ENCODE measurements at regions not wholly inside any gene's neighbourhood (a gene's known extent, or its start where the extent isn't known, plus 50 kb on each side); places are given as distances from the start of the nearest gene placed in this dataset.

DNA sequence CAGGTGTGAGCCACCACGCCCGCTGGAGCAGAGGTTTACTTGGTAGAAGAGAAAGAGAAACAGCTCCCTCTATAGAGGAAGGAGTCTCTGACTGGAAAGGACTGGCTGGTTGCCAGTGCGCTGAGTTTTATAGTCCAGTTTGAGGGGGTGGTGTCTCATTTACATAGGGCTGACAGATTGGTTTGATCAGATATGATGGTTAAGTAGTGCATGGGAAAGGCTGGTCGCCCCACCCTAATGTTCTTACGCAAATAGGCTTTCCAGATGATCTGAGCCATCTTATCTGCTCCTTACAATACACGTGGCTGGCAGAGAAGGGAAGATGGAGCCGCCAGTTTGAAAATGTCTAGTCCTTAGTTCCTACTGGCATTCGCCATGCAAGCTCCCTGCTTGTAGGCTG, 439.5 kb downstream of the NAF1 start:
- Mint-ChIP-seq H3K4me3 (no peak overlapping the region), H3K27me3 (no peaks in the 10 kb centered on the region), H3K27ac (no peak overlapping the region), H3K4me1 (no peaks in the 10 kb centered on the region), H3K36me3 (no peaks in the 10 kb centered on the region), H3K9me3 (ENCODE audit: low read depth) (peaks cover 2% of the 10 kb centered on the region)
- no peak for DNase-seq
- CTCF ChIA-PET, result no interaction called here
- ATAC-seq, result no peak

- Mint-ChIP-seq H3K27ac (no peak overlapping the region), H3K9me3 (ENCODE audit: low read depth) (peaks cover 7% of the 10 kb centered on the region), H3K4me1 (no peaks in the 10 kb centered on the region), H3K27me3 (no peaks in the 10 kb centered on the region), H3K36me3 (no peaks in the 10 kb centered on the region), H3K4me3 (no peak overlapping the region)
- no peak for DNase-seq
- ATAC-seq, result no peak
- CTCF ChIA-PET, result no interaction called here
Observed at GRCh38 chr4:162715401-162715800, 451.3 kb downstream of the NAF1 start.

- no peak for DNase-seq
- no peaks in the 10 kb centered on the region for H3K27me3 Mint-ChIP-seq
- CTCF ChIA-PET, result no interaction called here
- ATAC-seq, result no peak
- H3K36me3 Mint-ChIP-seq, result no peaks in the 10 kb centered on the region
- H3K27ac Mint-ChIP-seq, result no peak overlapping the region
- H3K4me1 Mint-ChIP-seq, result no peaks in the 10 kb centered on the region
- H3K9me3 Mint-ChIP-seq (ENCODE audit: low read depth), result peaks cover 13% of the 10 kb centered on the region
- no peak overlapping the region for H3K4me3 Mint-ChIP-seq
Observed at GRCh38 chr4:162707962-162708361, 458.7 kb downstream of the NAF1 start.

GRCh38 chr4:162706632-162707031, 460.1 kb downstream of the NAF1 start:
- no peaks in the 10 kb centered on the region for H3K4me1 Mint-ChIP-seq
- H3K36me3 Mint-ChIP-seq, result no peaks in the 10 kb centered on the region
- no peaks in the 10 kb centered on the region for H3K27me3 Mint-ChIP-seq
- CTCF ChIA-PET, result no interaction called here
- H3K4me3 Mint-ChIP-seq, result no peak overlapping the region
- H3K27ac Mint-ChIP-seq, result no peak overlapping the region
- peaks cover 6% of the 10 kb centered on the region for H3K9me3 Mint-ChIP-seq (ENCODE audit: low read depth)
- ATAC-seq (no peak), DNase-seq (no peak)

DNA sequence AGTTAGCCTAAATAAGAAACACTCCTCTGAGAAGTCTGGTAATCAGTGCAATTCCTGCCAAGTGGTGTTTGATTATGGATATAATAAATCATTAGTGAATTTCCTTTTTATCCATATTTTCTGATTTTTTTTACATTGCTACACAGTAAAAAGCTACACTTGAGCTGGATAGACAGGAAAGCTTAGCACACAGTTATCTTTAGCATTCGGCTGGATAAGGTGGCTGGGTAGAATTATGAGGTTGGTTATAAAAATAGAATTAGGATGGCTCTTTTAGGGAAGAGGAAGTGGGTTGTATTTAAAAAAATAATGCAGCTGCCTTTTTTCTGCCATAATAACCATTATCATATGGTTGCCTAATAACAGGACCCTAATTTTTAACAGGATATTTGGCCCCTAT, 460.6 kb downstream of the NAF1 start:
- Mint-ChIP-seq H3K4me3 (no peak overlapping the region), H3K27me3 (no peaks in the 10 kb centered on the region), H3K9me3 (ENCODE audit: low read depth) (peaks cover 5% of the 10 kb centered on the region), H3K4me1 (no peaks in the 10 kb centered on the region), H3K27ac (no peak overlapping the region), H3K36me3 (no peaks in the 10 kb centered on the region)
- CTCF ChIA-PET, result no interaction called here
- no peak for DNase-seq
- ATAC-seq, result no peak

DNA sequence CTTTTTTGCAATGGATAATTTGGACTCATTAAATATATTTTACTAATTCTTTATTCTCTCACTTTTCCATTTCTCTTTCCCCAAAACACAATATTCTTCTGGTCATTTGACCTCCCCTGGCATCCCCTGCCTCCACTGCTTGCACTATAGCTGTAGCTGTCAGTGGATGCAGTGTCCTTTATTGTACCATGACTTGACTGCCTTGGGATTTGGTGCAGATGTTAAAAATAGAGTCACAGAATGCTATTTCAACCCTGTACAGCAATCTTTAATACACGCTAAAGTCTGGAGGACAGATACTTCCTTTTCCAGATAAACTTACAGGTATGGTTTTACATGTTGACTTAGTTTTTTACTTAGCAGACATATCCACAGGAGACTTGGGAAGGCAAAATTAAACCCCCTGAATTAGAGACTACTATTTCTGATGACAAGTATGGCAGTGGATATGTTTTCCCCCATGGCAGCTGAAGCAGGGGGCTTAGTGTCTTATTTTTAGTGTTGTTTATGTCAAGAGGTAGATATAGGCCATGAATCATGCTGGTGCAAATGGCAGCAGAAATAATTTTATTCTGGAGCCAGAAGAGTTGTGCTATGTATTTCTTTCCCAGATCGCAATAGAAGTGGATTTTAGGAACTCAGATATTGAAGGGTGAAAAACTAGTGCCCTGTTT, 461.4 kb downstream of the NAF1 start:
- H3K27ac Mint-ChIP-seq, result no peak overlapping the region
- no peak for DNase-seq
- peaks cover 5% of the 10 kb centered on the region for H3K9me3 Mint-ChIP-seq (ENCODE audit: low read depth)
- no peak overlapping the region for H3K4me3 Mint-ChIP-seq
- CTCF ChIA-PET, result no interaction called here
- H3K27me3 Mint-ChIP-seq, result no peaks in the 10 kb centered on the region
- ATAC-seq, result no peak
- H3K4me1 Mint-ChIP-seq, result no peaks in the 10 kb centered on the region
- no peaks in the 10 kb centered on the region for H3K36me3 Mint-ChIP-seq

- ATAC-seq, result no peak
Observed at GRCh38 chr4:162700815-162701361, 465.8 kb downstream of the NAF1 start.

DNA sequence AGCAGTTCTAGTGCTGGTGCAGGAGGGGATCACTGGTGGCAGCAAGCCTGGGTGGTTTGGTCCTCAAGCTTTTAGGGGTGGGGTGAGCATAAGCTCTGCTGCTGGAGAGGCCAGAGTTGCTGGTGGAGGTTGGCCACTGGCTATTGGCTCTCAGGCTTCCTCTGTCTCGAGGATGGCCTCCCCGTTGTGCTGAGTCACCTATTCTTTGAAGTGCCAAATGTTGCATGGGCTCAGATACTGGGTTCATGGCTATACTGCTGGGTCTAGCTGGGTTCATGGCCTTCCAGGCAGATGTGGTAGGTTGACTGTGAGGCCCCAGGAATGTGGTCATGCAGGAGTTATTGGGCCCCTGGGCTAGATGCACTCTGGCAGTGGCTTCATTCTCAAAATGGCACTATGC, 466.3 kb downstream of the NAF1 start:
- H3K36me3 Mint-ChIP-seq, result no peaks in the 10 kb centered on the region
- H3K4me3 Mint-ChIP-seq, result no peak overlapping the region
- DNase-seq (no peak), ATAC-seq (no peak)
- H3K27ac Mint-ChIP-seq, result no peak overlapping the region
- H3K27me3 Mint-ChIP-seq, result no peaks in the 10 kb centered on the region
- H3K9me3 Mint-ChIP-seq (ENCODE audit: low read depth), result no peaks in the 10 kb centered on the region
- CTCF ChIA-PET, result no interaction called here
- no peaks in the 10 kb centered on the region for H3K4me1 Mint-ChIP-seq

More at GRCh38 chr4:162700815-162701361, 465.8 kb downstream of the NAF1 start:
- Mint-ChIP-seq H3K27ac (no peak overlapping the region), H3K4me1 (no peaks in the 10 kb centered on the region), H3K27me3 (no peaks in the 10 kb centered on the region), H3K9me3 (ENCODE audit: low read depth) (no peaks in the 10 kb centered on the region), H3K36me3 (no peaks in the 10 kb centered on the region), H3K4me3 (no peak overlapping the region)
- CTCF ChIA-PET, result no interaction called here
- no peak for DNase-seq

GRCh38 chr4:162699629-162700028, 467.1 kb downstream of the NAF1 start:
- H3K4me3 Mint-ChIP-seq, result no peak overlapping the region
- H3K36me3 Mint-ChIP-seq, result no peaks in the 10 kb centered on the region
- H3K9me3 Mint-ChIP-seq (ENCODE audit: low read depth), result no peaks in the 10 kb centered on the region
- H3K27ac Mint-ChIP-seq, result no peak overlapping the region
- ATAC-seq (no peak), DNase-seq (no peak)
- no peaks in the 10 kb centered on the region for H3K4me1 Mint-ChIP-seq
- no peaks in the 10 kb centered on the region for H3K27me3 Mint-ChIP-seq
- CTCF ChIA-PET, result no interaction called here

DNA sequence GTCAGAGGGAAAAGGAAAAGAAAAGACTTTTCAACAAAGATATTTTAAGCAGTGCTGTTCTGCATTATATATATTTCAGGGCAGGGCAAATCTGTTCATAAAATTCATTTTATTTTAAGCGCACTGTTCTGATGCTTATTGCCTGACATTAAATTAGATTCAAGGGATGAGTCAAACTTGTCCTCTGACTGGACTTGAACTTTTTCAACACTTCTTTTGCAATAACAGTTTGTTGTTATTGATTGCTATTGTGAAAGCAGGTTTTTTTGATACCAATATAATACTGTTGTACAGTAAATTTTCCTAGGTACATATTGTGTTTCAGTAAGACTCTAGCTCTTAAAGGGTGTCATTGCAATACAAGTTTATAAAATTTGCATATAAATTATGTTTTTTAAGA, 481.3 kb downstream of the NAF1 start:
- Mint-ChIP-seq H3K4me1 (no peaks in the 10 kb centered on the region), H3K36me3 (no peaks in the 10 kb centered on the region), H3K9me3 (ENCODE audit: low read depth) (peaks cover 2% of the 10 kb centered on the region), H3K4me3 (no peak overlapping the region), H3K27me3 (no peaks in the 10 kb centered on the region), H3K27ac (no peak overlapping the region)
- no peak for ATAC-seq
- DNase-seq, result no peak
- CTCF ChIA-PET, result no interaction called here

- CTCF ChIA-PET, result no interaction called here
- no peak for ATAC-seq
- H3K27me3 Mint-ChIP-seq, result no peaks in the 10 kb centered on the region
- H3K4me1 Mint-ChIP-seq, result no peaks in the 10 kb centered on the region
- no peak overlapping the region for H3K27ac Mint-ChIP-seq
- no peaks in the 10 kb centered on the region for H3K36me3 Mint-ChIP-seq
- H3K4me3 Mint-ChIP-seq, result no peak overlapping the region
- peaks cover 2% of the 10 kb centered on the region for H3K9me3 Mint-ChIP-seq (ENCODE audit: low read depth)
- DNase-seq, result no peak
Observed at GRCh38 chr4:162684998-162685397, 481.7 kb downstream of the NAF1 start.

GRCh38 chr4:162684371-162684700, 482.4 kb downstream of the NAF1 start:
- DNase-seq, result no peak
- no peaks in the 10 kb centered on the region for H3K4me1 Mint-ChIP-seq
- no peak overlapping the region for H3K27ac Mint-ChIP-seq
- CTCF ChIA-PET, result no interaction called here
- no peaks in the 10 kb centered on the region for H3K36me3 Mint-ChIP-seq
- peaks cover 4% of the 10 kb centered on the region for H3K9me3 Mint-ChIP-seq (ENCODE audit: low read depth)
- H3K4me3 Mint-ChIP-seq, result no peak overlapping the region
- H3K27me3 Mint-ChIP-seq, result no peaks in the 10 kb centered on the region
- ATAC-seq, result no peak

DNA sequence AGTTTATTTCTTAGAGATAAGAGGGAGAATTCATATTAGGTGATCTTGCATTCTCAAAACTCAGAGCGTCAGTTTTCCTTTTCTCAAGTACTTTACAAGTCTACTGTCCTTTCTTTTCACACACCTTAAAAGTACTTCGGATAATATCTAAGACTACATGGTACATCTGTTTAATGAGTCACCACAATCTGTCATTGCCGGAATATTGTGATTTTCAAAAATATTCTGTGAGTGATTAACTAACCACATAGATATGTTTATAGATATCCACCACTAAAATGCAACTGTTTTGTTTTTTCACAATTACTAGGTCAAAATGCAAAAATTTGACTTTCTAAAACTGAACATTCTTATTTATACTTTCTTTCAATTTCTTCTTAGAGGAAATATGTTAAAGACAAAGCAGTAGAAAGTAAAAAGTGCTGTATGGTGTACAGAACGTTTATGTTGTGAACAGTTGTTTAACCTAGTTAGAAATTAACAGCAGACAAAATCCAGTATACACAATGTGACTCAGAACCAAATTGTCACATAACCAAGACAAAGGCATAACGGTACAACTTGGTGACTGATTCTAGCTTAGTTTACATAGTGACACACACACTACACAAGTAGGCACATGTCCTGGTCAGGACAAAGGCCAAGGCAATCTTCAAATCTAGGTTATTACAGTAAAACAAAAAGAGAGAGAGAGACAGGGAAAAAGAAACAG, 482.9 kb downstream of the NAF1 start:
- H3K4me1 Mint-ChIP-seq, result no peaks in the 10 kb centered on the region
- H3K27ac Mint-ChIP-seq, result no peak overlapping the region
- H3K4me3 Mint-ChIP-seq, result no peak overlapping the region
- no peaks in the 10 kb centered on the region for H3K27me3 Mint-ChIP-seq
- H3K9me3 Mint-ChIP-seq (ENCODE audit: low read depth), result peaks cover 6% of the 10 kb centered on the region
- no peak for ATAC-seq
- no peaks in the 10 kb centered on the region for H3K36me3 Mint-ChIP-seq
- no peak for DNase-seq
- CTCF ChIA-PET, result no interaction called here

DNA sequence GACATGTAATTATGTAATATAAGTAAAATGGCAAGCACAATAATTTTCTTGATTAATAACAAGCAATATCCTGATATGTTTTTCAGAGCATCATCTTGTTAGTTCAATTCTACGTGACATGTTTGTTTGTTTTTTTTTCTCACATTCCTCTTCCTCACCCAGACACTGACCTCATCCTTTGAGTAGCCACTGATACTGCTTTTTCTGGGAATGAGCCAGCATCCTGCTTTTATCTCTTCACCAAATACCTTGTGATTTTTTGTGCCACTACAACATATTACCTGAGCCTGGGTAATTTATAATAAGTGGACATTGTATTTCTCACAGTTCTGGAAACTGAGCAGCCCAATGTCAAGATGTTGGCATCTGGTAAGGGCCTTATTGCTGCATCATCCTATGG, 484.0 kb downstream of the NAF1 start:
- no peaks in the 10 kb centered on the region for H3K27me3 Mint-ChIP-seq
- no peaks in the 10 kb centered on the region for H3K4me1 Mint-ChIP-seq
- H3K27ac Mint-ChIP-seq, result no peak overlapping the region
- DNase-seq (no peak), ATAC-seq (no peak)
- CTCF ChIA-PET, result no interaction called here
- H3K4me3 Mint-ChIP-seq, result no peak overlapping the region
- H3K9me3 Mint-ChIP-seq (ENCODE audit: low read depth), result peaks cover 6% of the 10 kb centered on the region
- no peaks in the 10 kb centered on the region for H3K36me3 Mint-ChIP-seq
